Natural killer cell (primary cell): ENCODE measurements at regions not wholly inside any gene's neighbourhood (a gene's known extent, or its start where the extent isn't known, plus 50 kb on each side); places are given as distances from the start of the nearest gene placed in this dataset.

Experiments used
- ATAC-seq, 3 donors: fragments of 150-1000 bp in 2 of 3; fragments of 200-7000 bp in 1 of 3; cut with Tn5 transposase; 1 replicate in 1 of 3; 2 replicates in 2 of 3; pipeline ENCODE4 v1.10.0; 2021; ENCODE audit warnings: mild to moderate bottlenecking in 2 of 3, moderate library complexity in 2 of 3
- DNase-seq, 2 donors: peaks; one replicate each; pipeline versions ENCODE4 v3.0.0 to v3.0.0-alpha.2; 2013 to 2021; ENCODE audit warnings: mixed read lengths in 1 of 2
- H3K27ac ChIP-seq: one replicate; pipeline ENCODE4 v1.5.1; 2013; ENCODE audit warnings: mild to moderate bottlenecking, low read length
- H3K27me3 ChIP-seq: one replicate; pipeline ENCODE4 v1.6.1; 2013; ENCODE audit warnings: low read length; ENCODE audit not compliant: control insufficient read depth, insufficient read depth
- H3K36me3 ChIP-seq: one replicate; pipeline ENCODE4 v1.6.1; 2013; ENCODE audit warnings: low read length; ENCODE audit not compliant: control insufficient read depth, insufficient read depth
- H3K4me1 ChIP-seq: one replicate; pipeline ENCODE4 v1.6.1; 2013; ENCODE audit warnings: low read length; ENCODE audit not compliant: control insufficient read depth, insufficient read depth
- H3K4me3 ChIP-seq: one replicate; pipeline ENCODE4 v1.5.1; 2013; ENCODE audit warnings: low read length
- H3K9me3 ChIP-seq: one replicate; pipeline ENCODE4 v1.6.1; 2013; ENCODE audit warnings: low read length; ENCODE audit not compliant: control insufficient read depth, insufficient read depth
- H3K27ac Mint-ChIP-seq, 2 donors: one replicate each; pipeline ENCODE4 v1.8.0; 2022; ENCODE audit warnings: mild to moderate bottlenecking in 2 of 2, mixed read lengths in 2 of 2, moderate library complexity in 1 of 2
- H3K27me3 Mint-ChIP-seq, 2 donors: one replicate each; pipeline ENCODE4 v1.8.0; 2022; ENCODE audit warnings: low read depth in 2 of 2, mixed read lengths in 2 of 2
- H3K36me3 Mint-ChIP-seq: one replicate; pipeline ENCODE4 v1.8.0; 2022; ENCODE audit warnings: mixed read lengths
- H3K4me1 Mint-ChIP-seq, 2 donors: one replicate each; pipeline ENCODE4 v1.8.0; 2022; ENCODE audit warnings: mixed read lengths in 2 of 2
- H3K4me3 Mint-ChIP-seq: one replicate; pipeline ENCODE4 v1.8.0; 2022; ENCODE audit warnings: mild to moderate bottlenecking, moderate library complexity, mixed read lengths
- H3K9me3 Mint-ChIP-seq, 2 donors: one replicate each; pipeline ENCODE4 v1.8.0; 2022; ENCODE audit warnings: mixed read lengths in 2 of 2
- CTCF ChIP-seq: fragments of 200-600 bp; IDR thresholded peaks from one replicate; pipeline ENCODE4 v1.8.0; 2022; ENCODE audit warnings: antibody characterized with exemption
- WGBS: methylation state at CpG from one replicate; pipeline ENCODE4 v1.1.7; 2013; ENCODE audit warnings: missing lambda C conversion rate; ENCODE audit not compliant: insufficient coverage; 5-methylcytosine and 5-hydroxymethylcytosine counted together
- intact Hi-C: fragments of 100-400 bp; cut with micrococcal nuclease; formaldehyde crosslinking; loops from one replicate; pipeline ENCODE4 v1.14.2; 2022

DNA sequence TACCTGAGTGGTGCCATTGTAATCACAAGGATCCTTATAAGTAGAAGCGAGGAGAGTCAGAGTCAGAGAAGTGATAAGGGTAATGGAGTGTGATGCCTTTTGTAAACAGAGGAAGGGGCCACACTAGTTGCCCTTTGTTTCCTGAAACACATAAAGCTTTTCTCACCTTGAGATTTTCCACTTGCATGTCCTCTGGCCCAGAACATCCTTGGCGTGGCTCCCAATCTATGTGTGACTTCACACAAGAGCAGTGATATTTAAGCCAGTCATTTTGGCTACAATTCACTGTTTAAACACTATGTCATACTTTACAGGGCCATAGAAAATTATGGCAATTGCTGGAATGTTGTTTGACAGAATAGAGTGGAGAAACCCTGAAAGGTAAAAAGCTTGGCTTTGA lies 121.2 kb upstream of the BTN3A2 start:
- Histone ChIP-seq H3K4me3 (no peak overlapping the region), H3K9me3 (no peaks in the 10 kb centered on the region), H3K27me3 (no peaks in the 10 kb centered on the region), H3K27ac (no peak overlapping the region), H3K4me1 (peaks cover 20% of the 10 kb centered on the region), H3K36me3 (no peaks in the 10 kb centered on the region)
- WGBS, result 86% methylated on average over 2 of the region's 2 CpGs
- no peak for TF ChIP-seq CTCF
- intact Hi-C loops, result no loop called here
- DNase-seq, result no peak
- Mint-ChIP-seq H3K4me1 (peaks cover 13 to 20% of the 10 kb centered on the region in 2 donors), H3K27me3 (no peaks in the 10 kb centered on the region), H3K27ac (no peak overlapping the region), H3K36me3 (no peaks in the 10 kb centered on the region), H3K4me3 (no peak overlapping the region), H3K9me3 (no peaks in the 10 kb centered on the region)
- ATAC-seq, result no peak

- H3K36me3 ChIP-seq, result no peaks in the 10 kb centered on the region
- no peaks in the 10 kb centered on the region for H3K27me3 ChIP-seq
- Mint-ChIP-seq H3K9me3 (no peaks in the 10 kb centered on the region), H3K4me1 (peaks cover 18 to 23% of the 10 kb centered on the region in 2 donors), H3K4me3 (no peak overlapping the region), H3K36me3 (no peaks in the 10 kb centered on the region), H3K27me3 (no peaks in the 10 kb centered on the region), H3K27ac (no peak overlapping the region)
- WGBS, result 95% methylated on average over 7 of the region's 7 CpGs
- DNase-seq, result no peak
- ATAC-seq, result no peak
- intact Hi-C loops, result no loop called here
- no peak overlapping the region for H3K4me3 ChIP-seq
- no peak for TF ChIP-seq CTCF
- peaks cover 17% of the 10 kb centered on the region for H3K4me1 ChIP-seq
- H3K27ac ChIP-seq, result no peak overlapping the region
- no peaks in the 10 kb centered on the region for H3K9me3 ChIP-seq
Observed at GRCh38 chr6:26246058-26246457, 118.9 kb upstream of the BTN3A2 start.

GRCh38 chr6:26246553-26246952 lies 118.4 kb upstream of the BTN3A2 start:
- Mint-ChIP-seq H3K36me3 (no peaks in the 10 kb centered on the region), H3K27ac (no peak overlapping the region), H3K9me3 (no peaks in the 10 kb centered on the region), H3K4me3 (no peak overlapping the region), H3K27me3 (no peaks in the 10 kb centered on the region), H3K4me1 (peaks cover 21 to 25% of the 10 kb centered on the region in 2 donors)
- Histone ChIP-seq H3K36me3 (no peaks in the 10 kb centered on the region), H3K9me3 (no peaks in the 10 kb centered on the region), H3K27ac (no peak overlapping the region), H3K27me3 (no peaks in the 10 kb centered on the region), H3K4me1 (peaks cover 12% of the 10 kb centered on the region), H3K4me3 (no peak overlapping the region)
- no peak for TF ChIP-seq CTCF
- DNase-seq (no peak), ATAC-seq (no peak)
- WGBS, result 98% methylated on average over 28 of the region's 28 CpGs
- intact Hi-C loops, result no loop called here

GRCh38 chr6:26249707-26249956 lies 115.4 kb upstream of the BTN3A2 start:
- Histone ChIP-seq H3K36me3 (no peaks in the 10 kb centered on the region), H3K9me3 (no peaks in the 10 kb centered on the region), H3K4me1 (peaks cover 16% of the 10 kb centered on the region), H3K27me3 (no peaks in the 10 kb centered on the region), H3K27ac (peak overlapping the region; percentile 70), H3K4me3 (peak overlapping the region; percentile 74)
- H3K27ac Mint-ChIP-seq, result peak overlapping the region; percentile 96 to 97
- TF ChIP-seq CTCF, result no peak
- DNase-seq (peak in 1 of 2 donors; percentile 72), ATAC-seq (peak; percentile 25 to 46 (median 33))
- no peaks in the 10 kb centered on the region for H3K36me3 Mint-ChIP-seq
- no peaks in the 10 kb centered on the region for H3K9me3 Mint-ChIP-seq
- intact Hi-C loops, result no loop called here
- peaks cover 39 to 40% of the 10 kb centered on the region in 2 donors for H3K4me1 Mint-ChIP-seq
- no peaks in the 10 kb centered on the region for H3K27me3 Mint-ChIP-seq
- peak overlapping the region; percentile 98 for H3K4me3 Mint-ChIP-seq
- WGBS, result 0% methylated on average over 13 of the region's 13 CpGs
